ENCODE measurements at regions not wholly inside any gene's neighbourhood (a gene's known extent, or its start where the extent isn't known, plus 50 kb on each side); places are given as distances from the start of the nearest gene placed in this dataset.

DNA sequence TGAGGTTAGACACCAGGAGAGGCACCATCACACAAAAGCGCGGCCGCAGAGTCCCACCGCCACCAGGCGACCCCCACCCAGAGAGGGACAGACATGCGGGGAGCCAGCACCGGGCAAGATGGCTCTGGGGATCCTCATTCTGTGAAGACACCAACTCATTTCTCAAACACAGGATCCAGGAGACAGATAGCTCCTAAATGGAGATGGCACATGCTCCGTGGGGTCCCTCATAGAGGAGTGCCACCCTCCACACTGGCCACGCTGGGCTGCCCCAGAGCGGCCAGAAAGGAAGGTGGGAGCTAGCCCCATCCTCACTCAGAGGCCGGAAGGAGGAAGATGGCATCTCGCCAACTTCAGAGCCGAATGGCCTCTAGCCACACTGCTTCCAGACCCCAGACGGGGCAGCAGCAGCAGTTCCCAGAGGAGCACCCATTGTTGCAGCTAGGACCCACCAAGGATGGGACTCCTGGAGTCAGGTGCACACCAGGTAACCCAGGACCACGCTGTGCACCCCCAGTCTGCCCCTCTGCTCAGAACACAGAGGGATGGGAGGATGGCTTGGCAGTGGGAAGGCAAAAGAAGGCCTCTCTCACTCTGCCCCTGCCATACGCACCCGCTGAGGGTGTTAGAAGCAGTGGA lies 78.6 kb downstream of the ZIC5 start:
- DNase-seq = no peak

- DNase-seq = no peak
These were observed 79.4 kb downstream of the ZIC5 start for GRCh38 chr13:99892196-99892613.

GRCh38 chr13:99886706-99887105 lies 84.9 kb downstream of the ZIC5 start:
- DNase-seq = no peak

GRCh38 chr13:99884913-99885312 lies 86.7 kb downstream of the ZIC5 start:
- no peak for DNase-seq

DNA sequence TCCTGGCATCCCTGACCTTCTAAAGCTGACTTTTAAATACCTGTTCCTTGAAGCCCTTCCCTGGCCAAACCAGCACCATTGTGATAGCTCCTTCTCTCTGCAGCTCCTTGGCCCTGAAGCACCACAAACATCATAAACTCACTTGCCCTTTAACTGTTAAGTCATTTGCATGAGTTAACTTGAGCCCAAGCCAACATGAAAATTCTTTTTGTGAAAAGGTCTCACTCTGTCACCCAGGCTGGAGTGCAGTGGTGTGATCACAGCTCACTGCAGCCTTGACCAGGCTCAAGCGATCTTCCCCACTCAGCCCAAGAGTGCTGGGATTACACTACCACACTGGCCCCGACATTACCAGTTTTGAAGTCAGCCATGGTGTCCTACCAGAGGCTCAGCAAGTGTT lies 87.8 kb downstream of the ZIC5 start:
- no peak for DNase-seq

DNA sequence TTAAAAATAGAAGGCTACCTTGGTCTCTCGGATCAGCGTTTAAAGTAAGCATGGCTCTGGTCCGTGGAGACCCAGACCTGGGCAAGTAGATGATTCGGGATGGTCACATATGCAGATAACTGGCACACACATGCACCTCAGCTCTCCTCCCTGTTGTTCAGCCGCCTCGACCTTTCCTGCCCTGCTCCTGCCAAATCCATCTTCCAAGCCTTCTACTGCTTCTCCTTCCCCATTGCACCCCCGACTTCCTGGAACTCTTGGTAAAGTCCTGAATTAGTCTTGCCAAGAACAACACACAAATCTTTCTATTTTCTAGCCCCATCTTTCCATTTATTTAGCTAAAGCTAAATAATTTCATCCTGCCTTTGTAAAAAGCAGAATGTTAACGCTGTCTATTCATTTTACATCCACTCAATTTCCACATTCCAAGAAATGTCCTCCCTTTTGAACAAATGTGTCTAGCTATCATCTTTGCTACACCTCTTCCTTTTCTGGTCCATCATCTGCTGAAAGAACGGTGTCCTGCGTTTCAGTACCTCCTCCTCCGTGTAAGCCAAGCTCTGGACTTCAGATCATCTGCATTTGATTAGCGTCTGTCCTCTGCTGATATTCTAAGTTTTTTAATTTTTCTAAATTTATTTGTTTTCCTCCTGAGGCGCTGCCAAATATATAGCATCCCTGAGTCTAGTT lies 92.5 kb downstream of the ZIC5 start:
- no peak for DNase-seq

DNA sequence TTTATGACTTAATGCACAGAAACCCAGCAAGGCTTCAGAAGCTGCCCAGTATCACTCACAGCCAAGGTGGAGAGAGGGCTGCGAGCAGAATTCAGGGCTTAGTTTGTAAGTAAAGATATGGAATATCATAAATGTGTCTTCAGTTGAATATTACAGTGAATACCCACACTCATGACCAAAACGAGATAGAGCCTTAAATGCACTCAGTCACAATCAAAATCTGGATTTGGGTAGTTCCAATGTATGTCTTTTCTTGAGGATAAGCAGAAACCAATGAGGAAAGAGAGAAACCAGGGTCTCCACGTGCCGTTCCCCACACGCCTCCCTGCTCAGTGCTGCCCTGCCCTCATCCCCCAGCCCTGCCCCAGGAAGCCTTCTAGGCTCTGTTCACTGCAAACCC lies 94.9 kb downstream of the ZIC5 start:
- DNase-seq = no peak

DNA sequence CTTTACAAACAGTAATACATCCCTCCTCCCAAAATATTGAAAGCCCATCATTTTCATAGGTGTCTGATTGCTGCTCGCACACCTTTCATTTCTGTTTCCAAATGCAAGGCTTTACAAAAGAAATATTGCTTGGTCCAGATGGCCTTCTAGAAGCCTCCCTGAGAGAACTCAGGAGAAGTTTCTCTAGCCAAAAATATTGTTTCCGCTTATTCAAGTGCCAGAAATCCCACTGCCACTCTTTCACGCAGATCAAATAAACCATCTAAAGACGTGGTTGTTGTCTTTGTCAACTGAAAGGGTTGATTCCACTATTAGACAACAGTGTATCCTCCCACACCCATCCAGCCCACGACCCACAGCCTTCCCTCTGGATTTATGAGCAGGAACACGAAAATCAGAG lies 96.2 kb downstream of the ZIC5 start:
- DNase-seq = no peak

DNA sequence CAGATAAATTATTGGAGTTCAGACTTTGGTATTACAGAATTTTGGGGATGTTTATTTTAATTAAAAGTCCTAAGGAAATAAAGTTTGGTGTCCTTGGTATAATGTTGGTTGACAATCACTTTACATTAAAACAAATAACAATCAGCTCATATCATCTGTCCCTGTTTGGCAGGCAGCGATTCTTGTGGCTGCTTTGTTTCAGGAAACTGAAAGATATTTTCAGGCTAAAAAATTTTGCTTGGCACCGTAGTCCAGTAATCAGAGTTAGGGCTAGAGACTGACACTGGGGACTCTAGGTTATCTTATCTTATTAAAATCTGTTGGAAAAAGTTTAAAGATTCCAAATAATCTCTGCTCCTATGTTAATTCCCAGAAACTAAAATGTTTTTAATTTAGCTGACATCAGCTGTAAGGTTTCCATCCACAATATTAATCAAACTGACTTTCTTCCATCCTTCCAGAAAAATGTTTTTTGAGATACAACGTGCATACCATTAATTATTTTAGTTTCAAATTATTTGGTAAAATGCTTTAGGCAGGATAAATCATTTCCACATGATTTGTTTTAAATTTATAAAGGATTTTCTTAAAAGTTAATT lies 97.6 kb downstream of the ZIC5 start:
- no peak for DNase-seq

GRCh38 chr13:99873141-99873540 lies 98.4 kb downstream of the ZIC5 start:
- DNase-seq = no peak

GRCh38 chr13:99871249-99871898 lies 100.2 kb downstream of the ZIC5 start:
- no peak for DNase-seq

DNA sequence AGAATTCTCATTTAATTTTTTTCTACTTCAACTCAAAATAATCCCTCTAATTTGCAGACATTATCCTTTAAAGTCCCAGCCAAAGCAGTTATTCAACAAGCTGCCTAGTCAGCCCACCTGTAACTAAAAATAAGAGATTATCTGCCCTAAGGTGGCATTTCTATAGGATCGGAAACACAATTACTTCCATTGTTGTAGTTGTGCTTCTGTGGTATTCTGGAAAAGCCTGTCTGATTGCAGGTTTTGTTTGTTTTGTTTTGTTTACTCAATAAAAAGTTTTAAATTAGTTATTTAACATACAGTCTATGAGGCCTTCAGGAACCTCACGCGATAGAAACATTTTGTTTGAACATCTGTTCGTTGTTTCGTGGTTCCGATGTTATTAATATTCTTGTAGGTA lies 101.0 kb downstream of the ZIC5 start:
- no peak for DNase-seq

DNA sequence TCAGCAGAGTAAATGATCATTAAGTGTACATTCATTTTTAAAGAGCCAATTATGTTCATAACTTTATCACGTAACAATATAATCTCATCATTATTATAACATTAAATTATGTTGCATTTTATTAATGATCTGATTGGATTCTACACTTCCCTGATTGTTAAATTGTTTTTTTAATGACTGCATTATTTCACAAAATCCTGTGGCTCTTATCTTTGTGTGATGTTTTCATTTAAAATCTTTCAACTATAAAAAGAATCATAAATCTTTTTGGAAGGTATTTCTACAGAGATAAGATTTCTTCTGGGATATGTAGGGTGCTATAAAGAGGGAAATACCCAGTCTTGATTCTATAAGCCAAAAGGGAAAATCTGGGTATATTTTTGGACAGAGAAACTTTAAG lies 101.7 kb downstream of the ZIC5 start:
- no peak for DNase-seq

DNA sequence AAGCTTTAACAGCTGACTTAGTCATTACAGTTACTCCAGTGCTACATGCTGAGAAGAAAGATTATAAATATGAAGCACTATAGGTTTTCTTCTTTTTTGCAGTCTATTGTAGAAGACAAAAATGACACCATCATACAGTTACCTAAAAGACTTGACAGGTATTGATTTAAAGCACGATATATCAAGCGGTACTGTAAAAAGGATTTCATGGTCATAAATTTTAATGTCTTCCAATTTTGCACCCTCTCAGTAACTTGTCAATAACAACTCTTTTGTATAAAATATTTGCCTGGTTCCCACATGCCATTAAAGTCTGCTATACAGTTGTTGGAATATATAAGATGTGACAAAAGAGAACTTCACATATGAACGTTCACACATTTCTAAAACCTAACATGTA lies 102.8 kb downstream of the ZIC5 start:
- DNase-seq = no peak

- DNase-seq = peak; percentile 5
These were observed 103.9 kb downstream of the ZIC5 start for GRCh38 chr13:99867535-99868257.

GRCh38 chr13:99866781-99867180 lies 104.8 kb downstream of the ZIC5 start:
- DNase-seq = no peak

- DNase-seq = no peak
These were observed 106.1 kb downstream of the ZIC5 start for GRCh38 chr13:99865420-99865930.

DNA sequence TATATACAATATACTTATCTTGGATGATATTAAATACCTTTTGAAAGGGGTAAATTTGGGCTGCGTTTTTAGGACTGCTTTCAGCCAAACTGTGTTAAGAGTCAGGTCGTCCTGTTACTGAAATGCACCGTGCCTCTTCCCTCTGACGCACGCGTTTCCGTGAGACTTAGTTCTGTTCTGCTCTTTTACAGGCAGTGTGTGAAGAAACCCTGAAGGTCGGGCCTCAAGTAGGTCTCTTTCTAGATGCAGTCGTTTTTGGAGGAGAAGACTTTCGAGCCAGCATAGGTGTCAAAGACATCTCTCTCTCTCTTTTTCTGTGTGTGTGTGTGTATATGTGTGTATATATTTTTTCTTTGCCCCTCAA lies 107.0 kb downstream of the ZIC5 start:
- no peak for DNase-seq

GRCh38 chr13:99863789-99864626 lies 107.6 kb downstream of the ZIC5 start:
- DNase-seq = no peak

- no peak for DNase-seq
These were observed 109.3 kb downstream of the ZIC5 start for GRCh38 chr13:99862244-99862643.

DNA sequence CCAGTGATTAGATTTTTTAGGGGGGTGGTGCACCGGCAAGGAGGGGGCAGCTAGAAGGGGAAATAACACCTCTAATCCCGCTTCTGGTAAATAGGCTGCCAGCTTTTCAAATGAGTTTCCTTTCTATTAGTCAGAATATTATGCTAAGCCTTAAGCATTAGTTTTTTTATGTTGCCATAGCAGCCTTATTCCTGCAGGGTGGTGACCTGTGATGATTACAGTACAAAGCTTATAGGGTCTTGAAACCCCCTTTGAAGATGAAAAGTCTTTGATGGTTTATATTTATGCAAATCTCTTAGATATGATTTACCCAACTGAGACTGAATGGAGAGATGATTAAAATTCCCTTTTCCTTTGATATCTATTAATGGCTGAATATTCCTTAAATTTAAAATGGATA lies 109.8 kb downstream of the ZIC5 start:
- DNase-seq = no peak

DNA sequence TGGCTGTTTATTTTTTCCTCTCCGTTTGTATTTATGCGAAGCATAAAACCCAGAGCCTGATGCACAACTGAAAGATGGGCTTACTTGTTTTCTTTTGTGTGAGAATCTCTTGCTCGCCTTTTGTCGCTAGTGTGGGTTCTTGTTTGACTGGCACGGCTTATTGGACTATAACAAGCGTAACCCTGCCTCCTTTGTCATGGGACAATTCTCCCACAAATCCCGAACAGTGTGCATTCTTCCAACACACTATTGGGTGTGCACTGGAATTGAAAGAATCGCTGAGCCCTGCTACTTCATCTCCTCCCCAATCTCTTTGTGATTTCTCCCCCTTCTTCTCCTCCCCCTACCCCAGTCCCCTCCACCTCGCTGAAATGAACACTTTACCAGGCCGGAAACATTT lies 110.8 kb downstream of the ZIC5 start:
- DNase-seq = no peak

Data from hindlimb muscle (tissue), 1 donor.